Stimulated activated naive B cell treated with anti-CD40 and anti-IgM and Interleukin-4, amounts not matched to agents 10 μg/mL and 1 μg/mL and 100 μg/mL, for 72 hours (primary cell): ENCODE measurements at regions not wholly inside any gene's neighbourhood (a gene's known extent, or its start where the extent isn't known, plus 50 kb on each side); places are given as distances from the start of the nearest gene placed in this dataset.
A peak's percentile ranks its signal among the peaks of the same experiment; 100 is the strongest.

Experiments used
- ATAC-seq, 2 donors: fragments of 150-1000 bp; cut with Tn5 transposase; replicated peaks; 2 replicates each; pipeline ENCODE4 v1.10.0; 2021; ENCODE audit warnings: moderate library complexity in 1 of 2
- DNase-seq: peaks from one replicate; pipeline ENCODE4 v3.0.0; 2021
- H3K27ac Mint-ChIP-seq: one replicate; pipeline ENCODE4 v1.8.0; 2022; ENCODE audit warnings: mild to moderate bottlenecking, mixed read lengths
- H3K27me3 Mint-ChIP-seq, 2 donors: one replicate each; pipeline ENCODE4 v1.8.0; 2022; ENCODE audit warnings: mixed read lengths in 2 of 2
- H3K36me3 Mint-ChIP-seq, 2 donors: one replicate each; pipeline ENCODE4 v1.8.0; 2022; ENCODE audit warnings: mixed read lengths in 2 of 2, mild to moderate bottlenecking in 1 of 2
- H3K4me1 Mint-ChIP-seq, 2 donors: one replicate each; pipeline ENCODE4 v1.8.0; 2022; ENCODE audit warnings: mixed read lengths in 2 of 2, mild to moderate bottlenecking in 1 of 2
- H3K4me3 Mint-ChIP-seq, 2 donors: one replicate each; pipeline ENCODE4 v1.8.0; 2022; ENCODE audit warnings: mild to moderate bottlenecking in 2 of 2, mixed read lengths in 2 of 2, moderate library complexity in 1 of 2
- H3K9me3 Mint-ChIP-seq, 2 donors: one replicate each; pipeline ENCODE4 v1.8.0; 2022; ENCODE audit warnings: mixed read lengths in 2 of 2, mild to moderate bottlenecking in 1 of 2

GRCh38 chr13:76697288-76697687 lies 188.9 kb downstream of the KCTD12 start:
- H3K36me3 Mint-ChIP-seq = no peaks in the 10 kb centered on the region
- H3K4me1 Mint-ChIP-seq = no peaks in the 10 kb centered on the region
- ATAC-seq (no peak), DNase-seq (no peak)
- peaks cover 0 to 4% of the 10 kb centered on the region in 2 donors for H3K9me3 Mint-ChIP-seq
- peaks cover 9 to 17% of the 10 kb centered on the region in 2 donors for H3K27me3 Mint-ChIP-seq
- no peak overlapping the region for H3K27ac Mint-ChIP-seq
- H3K4me3 Mint-ChIP-seq = no peak overlapping the region

GRCh38 chr13:76696370-76696769 lies 189.8 kb downstream of the KCTD12 start:
- Mint-ChIP-seq H3K9me3 (peaks cover 0 to 4% of the 10 kb centered on the region in 2 donors), H3K36me3 (no peaks in the 10 kb centered on the region), H3K27me3 (peaks cover 7 to 17% of the 10 kb centered on the region in 2 donors), H3K27ac (no peak overlapping the region), H3K4me3 (no peak overlapping the region), H3K4me1 (no peaks in the 10 kb centered on the region)
- no peak for DNase-seq
- ATAC-seq = no peak

DNA sequence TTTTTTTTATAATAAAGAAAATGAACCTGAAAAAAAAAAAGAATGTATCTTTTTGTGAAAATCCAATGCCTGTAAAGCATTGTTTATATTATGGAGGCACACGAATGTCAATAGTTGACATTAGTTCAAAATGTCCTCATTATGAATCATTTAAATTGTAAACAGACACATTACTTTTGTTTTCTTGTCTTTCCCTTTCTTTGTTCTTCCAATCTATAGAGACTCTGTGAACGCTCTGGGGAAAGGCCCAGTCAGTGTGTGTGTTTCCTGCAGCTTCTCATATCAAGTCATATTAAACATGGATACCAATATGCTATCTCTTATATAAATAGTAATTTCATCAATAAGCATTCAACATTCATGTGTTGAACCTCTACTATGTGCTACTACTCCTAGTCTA lies 193.1 kb downstream of the KCTD12 start:
- no peaks in the 10 kb centered on the region for H3K36me3 Mint-ChIP-seq
- DNase-seq = no peak

GRCh38 chr13:76692346-76692745 lies 193.9 kb downstream of the KCTD12 start:
- no peak overlapping the region for H3K4me3 Mint-ChIP-seq
- H3K27me3 Mint-ChIP-seq = peaks cover 0 to 7% of the 10 kb centered on the region in 2 donors
- peaks cover 0 to 6% of the 10 kb centered on the region in 2 donors for H3K9me3 Mint-ChIP-seq
- ATAC-seq (no peak), DNase-seq (no peak)
- H3K4me1 Mint-ChIP-seq = no peaks in the 10 kb centered on the region
- no peak overlapping the region for H3K27ac Mint-ChIP-seq
- no peaks in the 10 kb centered on the region for H3K36me3 Mint-ChIP-seq

More for the DNA sequence above, 193.1 kb downstream of the KCTD12 start:
- Mint-ChIP-seq H3K27me3 (peaks cover 0 to 7% of the 10 kb centered on the region in 2 donors), H3K27ac (no peak overlapping the region), H3K4me1 (no peaks in the 10 kb centered on the region), H3K9me3 (peaks cover 0 to 6% of the 10 kb centered on the region in 2 donors), H3K4me3 (no peak overlapping the region)
- ATAC-seq = no peak

DNA sequence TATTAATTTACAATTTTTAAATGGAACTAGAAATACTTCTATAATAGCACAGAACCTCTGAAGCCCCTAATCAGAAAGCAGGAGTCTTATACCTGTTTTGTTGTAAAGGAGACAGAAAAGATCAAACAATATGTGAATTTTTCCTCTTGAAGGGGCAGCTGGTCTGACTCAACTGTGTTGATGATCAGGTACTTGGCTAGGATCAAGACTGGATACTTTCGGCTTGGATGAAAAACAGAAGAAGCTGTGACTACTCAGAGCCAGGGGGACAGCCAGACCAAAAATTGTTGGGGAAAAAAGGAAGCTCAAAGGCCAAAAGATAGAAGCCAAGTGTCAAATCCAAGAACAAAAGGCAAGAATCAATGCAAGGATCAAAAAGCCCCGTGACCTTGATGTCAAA lies 195.6 kb downstream of the KCTD12 start:
- no peak for DNase-seq
- Mint-ChIP-seq H3K4me3 (no peak overlapping the region), H3K36me3 (no peaks in the 10 kb centered on the region), H3K27ac (no peak overlapping the region), H3K27me3 (no peaks in the 10 kb centered on the region), H3K4me1 (no peaks in the 10 kb centered on the region), H3K9me3 (peaks cover 0 to 4% of the 10 kb centered on the region in 2 donors)
- ATAC-seq = no peak

DNA sequence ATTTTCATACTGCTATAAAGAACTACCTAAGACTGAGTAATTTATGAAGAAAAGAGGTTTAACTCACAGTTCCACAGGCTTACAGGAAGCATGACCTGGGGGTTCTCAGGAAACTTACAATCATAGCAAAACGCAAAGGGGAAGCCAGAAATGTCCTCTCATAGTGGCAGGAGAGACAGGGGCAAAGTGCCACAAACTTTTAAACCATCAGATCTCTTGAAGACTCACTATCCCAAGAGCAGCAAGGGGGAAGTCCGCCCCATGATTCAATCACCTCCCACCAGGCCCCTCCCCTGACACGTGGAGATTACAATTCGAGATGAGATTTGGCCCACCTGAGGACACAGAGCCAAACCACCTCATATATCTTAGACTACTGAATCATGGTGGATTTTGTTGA lies 198.7 kb downstream of the KCTD12 start:
- ATAC-seq = peak; percentile 41 to 60
- Mint-ChIP-seq H3K27me3 (no peaks in the 10 kb centered on the region), H3K36me3 (no peaks in the 10 kb centered on the region), H3K9me3 (peaks cover 0 to 3% of the 10 kb centered on the region in 2 donors), H3K27ac (no peak overlapping the region), H3K4me3 (no peak overlapping the region), H3K4me1 (no peaks in the 10 kb centered on the region)
- DNase-seq = no peak

GRCh38 chr13:76685938-76686337 lies 200.3 kb downstream of the KCTD12 start:
- no peak overlapping the region for H3K4me3 Mint-ChIP-seq
- no peaks in the 10 kb centered on the region for H3K36me3 Mint-ChIP-seq
- no peaks in the 10 kb centered on the region for H3K4me1 Mint-ChIP-seq
- no peak overlapping the region for H3K27ac Mint-ChIP-seq
- ATAC-seq = no peak
- no peak for DNase-seq
- peaks cover 0 to 3% of the 10 kb centered on the region in 2 donors for H3K9me3 Mint-ChIP-seq
- H3K27me3 Mint-ChIP-seq = no peaks in the 10 kb centered on the region

DNA sequence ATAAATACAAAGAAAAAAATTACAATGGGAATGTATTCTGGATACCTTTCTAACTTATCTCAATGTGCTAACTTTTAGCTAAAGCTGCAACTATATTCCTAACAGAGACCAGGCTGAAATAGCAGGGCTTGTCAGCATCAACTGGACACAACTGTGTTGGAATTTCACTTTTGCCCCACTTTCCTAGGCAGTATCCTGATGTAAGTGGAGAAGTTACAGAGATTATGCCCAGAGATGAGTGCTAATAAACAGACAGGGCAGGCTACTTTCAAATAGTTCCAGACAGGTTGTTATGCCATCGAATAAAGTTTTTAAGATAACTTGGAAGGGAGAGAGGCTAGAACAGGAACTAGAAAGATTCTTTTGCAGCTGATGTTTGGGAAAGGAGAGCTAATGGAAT lies 201.9 kb downstream of the KCTD12 start:
- no peaks in the 10 kb centered on the region for H3K4me1 Mint-ChIP-seq
- H3K4me3 Mint-ChIP-seq = no peak overlapping the region
- no peaks in the 10 kb centered on the region for H3K27me3 Mint-ChIP-seq
- H3K36me3 Mint-ChIP-seq = no peaks in the 10 kb centered on the region
- DNase-seq (no peak), ATAC-seq (no peak)
- peaks cover 0 to 2% of the 10 kb centered on the region in 2 donors for H3K9me3 Mint-ChIP-seq
- H3K27ac Mint-ChIP-seq = no peak overlapping the region

- Mint-ChIP-seq H3K27me3 (no peaks in the 10 kb centered on the region), H3K27ac (no peak overlapping the region), H3K36me3 (no peaks in the 10 kb centered on the region), H3K4me1 (no peaks in the 10 kb centered on the region), H3K4me3 (no peak overlapping the region), H3K9me3 (no peaks in the 10 kb centered on the region)
- DNase-seq (no peak), ATAC-seq (no peak)
These were observed 202.4 kb downstream of the KCTD12 start for GRCh38 chr13:76683854-76684253.

DNA sequence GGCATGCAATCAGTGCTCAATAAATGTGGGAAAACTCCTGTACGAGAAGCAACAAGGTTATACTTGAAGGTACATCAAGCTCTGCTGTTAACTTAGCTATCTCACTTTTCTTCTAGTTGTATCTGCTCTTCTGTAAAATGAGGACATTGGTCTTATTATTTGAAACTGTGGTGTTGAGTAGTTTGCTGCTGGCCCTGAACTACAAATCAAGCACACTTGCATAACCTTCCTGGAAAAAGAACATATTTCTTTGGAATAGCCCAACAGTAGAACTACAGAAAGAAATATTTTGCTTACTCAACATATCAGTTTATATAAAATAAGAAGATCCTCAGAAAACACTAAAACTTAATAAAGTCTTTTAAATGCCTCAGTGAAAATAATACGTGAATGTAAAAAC lies 203.0 kb downstream of the KCTD12 start:
- Mint-ChIP-seq H3K4me1 (no peaks in the 10 kb centered on the region), H3K9me3 (no peaks in the 10 kb centered on the region), H3K27me3 (no peaks in the 10 kb centered on the region), H3K4me3 (no peak overlapping the region), H3K36me3 (no peaks in the 10 kb centered on the region), H3K27ac (no peak overlapping the region)
- ATAC-seq (no peak), DNase-seq (no peak)

DNA sequence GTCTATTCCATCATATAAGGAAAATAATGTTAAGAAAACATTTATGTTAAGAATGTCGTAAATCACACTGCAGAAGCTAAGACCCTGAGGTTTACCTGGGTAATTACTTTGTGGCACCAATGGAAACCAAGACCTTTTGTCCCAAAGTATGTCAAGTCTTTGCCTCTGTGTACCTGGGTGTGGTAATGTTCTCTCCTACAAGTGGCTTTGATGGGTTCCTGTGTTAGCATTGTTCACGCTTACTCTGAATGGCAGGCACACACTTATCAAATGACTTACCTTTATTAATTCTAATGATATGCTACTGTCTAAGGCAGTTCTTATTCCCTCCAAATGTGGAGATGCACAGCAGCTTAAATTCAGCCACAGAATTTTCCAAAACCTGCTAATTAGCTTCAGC lies 206.1 kb downstream of the KCTD12 start:
- Mint-ChIP-seq H3K4me1 (no peaks in the 10 kb centered on the region), H3K36me3 (no peaks in the 10 kb centered on the region), H3K4me3 (no peak overlapping the region), H3K27me3 (no peaks in the 10 kb centered on the region), H3K27ac (no peak overlapping the region), H3K9me3 (no peaks in the 10 kb centered on the region)
- ATAC-seq (no peak), DNase-seq (no peak)

DNA sequence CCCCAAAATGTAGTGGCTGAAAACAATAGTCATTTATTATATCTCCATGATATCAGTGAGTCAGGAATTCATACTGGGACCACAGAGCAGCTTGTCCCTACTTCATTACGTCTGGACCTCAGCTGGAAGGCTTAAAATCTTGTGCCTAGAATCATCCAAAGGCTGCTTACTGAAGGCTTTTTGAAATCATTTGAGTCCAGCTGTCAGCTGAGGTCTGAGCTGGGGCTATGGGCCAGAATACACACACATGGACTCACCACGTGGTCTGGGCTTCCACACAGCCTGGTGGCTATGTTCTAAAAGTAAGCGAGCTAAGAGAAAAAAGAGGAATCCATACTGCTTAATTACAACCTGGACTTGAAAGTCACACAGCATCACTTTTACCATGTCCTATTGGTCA lies 209.2 kb downstream of the KCTD12 start:
- Mint-ChIP-seq H3K4me3 (no peak overlapping the region), H3K27me3 (no peaks in the 10 kb centered on the region), H3K36me3 (no peaks in the 10 kb centered on the region), H3K4me1 (no peaks in the 10 kb centered on the region), H3K27ac (no peak overlapping the region), H3K9me3 (no peaks in the 10 kb centered on the region)
- ATAC-seq = no peak
- no peak for DNase-seq

- no peaks in the 10 kb centered on the region for H3K27me3 Mint-ChIP-seq
- H3K4me3 Mint-ChIP-seq = no peak overlapping the region
- no peak for ATAC-seq
- DNase-seq = no peak
- no peaks in the 10 kb centered on the region for H3K9me3 Mint-ChIP-seq
- H3K27ac Mint-ChIP-seq = no peak overlapping the region
- no peaks in the 10 kb centered on the region for H3K4me1 Mint-ChIP-seq
- no peaks in the 10 kb centered on the region for H3K36me3 Mint-ChIP-seq
These were observed 213.8 kb downstream of the KCTD12 start for GRCh38 chr13:76672420-76672819.

- Mint-ChIP-seq H3K27me3 (no peaks in the 10 kb centered on the region), H3K27ac (no peak overlapping the region)
These were observed 217.5 kb downstream of the KCTD12 start for GRCh38 chr13:76668716-76669115.

GRCh38 chr13:76668141-76668540 lies 218.1 kb downstream of the KCTD12 start:
- H3K36me3 Mint-ChIP-seq = no peaks in the 10 kb centered on the region
- ATAC-seq = no peak
- no peaks in the 10 kb centered on the region for H3K27me3 Mint-ChIP-seq
- H3K27ac Mint-ChIP-seq = no peak overlapping the region
- H3K4me1 Mint-ChIP-seq = peaks cover 0 to 2% of the 10 kb centered on the region in 2 donors
- H3K9me3 Mint-ChIP-seq = no peaks in the 10 kb centered on the region
- H3K4me3 Mint-ChIP-seq = no peak overlapping the region
- no peak for DNase-seq

More at GRCh38 chr13:76668716-76669115, 217.5 kb downstream of the KCTD12 start:
- DNase-seq = no peak
- Mint-ChIP-seq H3K4me1 (peaks cover 0 to 2% of the 10 kb centered on the region in 2 donors), H3K4me3 (no peak overlapping the region), H3K36me3 (no peaks in the 10 kb centered on the region), H3K9me3 (no peaks in the 10 kb centered on the region)
- ATAC-seq = no peak

DNA sequence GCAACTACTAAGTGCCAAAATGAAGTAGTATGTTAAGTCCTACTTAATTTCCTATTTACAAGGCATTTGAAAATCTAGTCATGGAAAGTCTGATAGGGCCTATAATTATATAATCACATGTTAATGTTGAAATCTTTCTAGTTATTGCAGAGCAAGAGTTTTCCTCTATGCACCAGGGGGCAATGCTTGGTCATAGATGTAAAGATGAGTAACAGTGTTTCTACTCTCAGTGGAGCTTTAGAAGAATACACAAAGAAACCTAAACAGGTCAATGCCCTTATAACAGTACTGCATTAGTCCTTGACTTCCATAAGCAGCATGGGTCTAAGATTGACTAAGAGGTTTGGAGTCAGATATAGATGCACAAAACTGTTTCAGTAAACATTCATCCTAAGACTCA lies 218.7 kb downstream of the KCTD12 start:
- no peak overlapping the region for H3K4me3 Mint-ChIP-seq
- peaks cover 0 to 2% of the 10 kb centered on the region in 2 donors for H3K4me1 Mint-ChIP-seq
- no peaks in the 10 kb centered on the region for H3K27me3 Mint-ChIP-seq
- H3K9me3 Mint-ChIP-seq = no peaks in the 10 kb centered on the region
- DNase-seq = no peak
- ATAC-seq = peak; percentile 19 to 43
- H3K27ac Mint-ChIP-seq = no peak overlapping the region
- H3K36me3 Mint-ChIP-seq = no peaks in the 10 kb centered on the region
